Right ventricle myocardium inferior (tissue), 1 donor: ENCODE measurements at regions not wholly inside any gene's neighbourhood (a gene's known extent, or its start where the extent isn't known, plus 50 kb on each side); places are given as distances from the start of the nearest gene placed in this dataset.

Experiments
- ATAC-seq: fragments of 200-7000 bp; cut with Tn5 transposase; one replicate; pipeline ENCODE4 v1.9.1; 2020; ENCODE audit warnings: mild to moderate bottlenecking, moderate library complexity
- DNase-seq: peaks from one replicate; pipeline ENCODE4 v3.0.0; 2021; ENCODE audit errors: missing footprints
- intact Hi-C: fragments of 100-400 bp; cut with DNase I; formaldehyde crosslinking; loops from one replicate; pipeline ENCODE4 v1.11.0; 2022
- donor health status: DM: no; HTN: yes; CAD: no; lungs with severe emphysema.

- DNase-seq, result no peak
- no peak for ATAC-seq
- intact Hi-C loops, result no loop called here
Measured at GRCh38 chr3:72338942-72339669, 509.1 kb downstream of the SHQ1 start.

GRCh38 chr3:72338082-72338941, 509.9 kb downstream of the SHQ1 start:
- ATAC-seq (no peak), DNase-seq (no peak)
- intact Hi-C loops, result no loop called here

- ATAC-seq, result no peak
- intact Hi-C loops, result loop anchor here (2.0 kb wide), 1 partner anchor 63 kb away; no protein-coding TSS in a partner anchor
Measured at GRCh38 chr3:72337480-72337855, 510.8 kb downstream of the SHQ1 start.

GRCh38 chr3:72336821-72337479, 511.3 kb downstream of the SHQ1 start:
- intact Hi-C loops, result loop anchor here (2.0 kb wide), 1 partner anchor 62 kb away; no protein-coding TSS in a partner anchor
- ATAC-seq (peak; percentile 87), DNase-seq (peak; percentile 90)

More at GRCh38 chr3:72337480-72337855, 510.8 kb downstream of the SHQ1 start:
- DNase-seq, result no peak

- ATAC-seq, result no peak
- DNase-seq, result no peak
- intact Hi-C loops, result loop anchor here (2.0 kb wide), 1 partner anchor 61 kb away; no protein-coding TSS in a partner anchor
Measured at GRCh38 chr3:72336114-72336651, 512.1 kb downstream of the SHQ1 start.

GRCh38 chr3:72335458-72336095, 512.7 kb downstream of the SHQ1 start:
- ATAC-seq, result no peak
- intact Hi-C loops, result loop anchor here (2.0 kb wide), 1 partner anchor 61 kb away; no protein-coding TSS in a partner anchor
- DNase-seq, result no peak

GRCh38 chr3:72334681-72335457, 513.4 kb downstream of the SHQ1 start:
- intact Hi-C loops, result no loop called here

GRCh38 chr3:72332689-72333088, 515.6 kb downstream of the SHQ1 start:
- intact Hi-C loops, result no loop called here
- ATAC-seq (no peak), DNase-seq (no peak)

More at GRCh38 chr3:72334681-72335457, 513.4 kb downstream of the SHQ1 start:
- ATAC-seq (no peak), DNase-seq (no peak)

GRCh38 chr3:72332036-72332435, 516.2 kb downstream of the SHQ1 start:
- intact Hi-C loops, result no loop called here
- ATAC-seq, result no peak
- DNase-seq, result no peak

- intact Hi-C loops, result no loop called here
- ATAC-seq, result no peak
- no peak for DNase-seq
Measured at GRCh38 chr3:72331076-72331475, 517.2 kb downstream of the SHQ1 start.

GRCh38 chr3:72329354-72329753, 518.9 kb downstream of the SHQ1 start:
- intact Hi-C loops, result no loop called here
- ATAC-seq, result peak; percentile 53
- no peak for DNase-seq

- intact Hi-C loops, result no loop called here
- ATAC-seq (no peak), DNase-seq (no peak)
Measured at GRCh38 chr3:72328755-72329277, 519.4 kb downstream of the SHQ1 start.

- ATAC-seq (no peak), DNase-seq (no peak)
- intact Hi-C loops, result no loop called here
Measured at GRCh38 chr3:72327008-72327407, 521.2 kb downstream of the SHQ1 start.

GRCh38 chr3:72324253-72324811, 523.9 kb downstream of the SHQ1 start:
- no peak for ATAC-seq
- intact Hi-C loops, result no loop called here
- no peak for DNase-seq

- intact Hi-C loops, result no loop called here
- ATAC-seq (peak; percentile 7), DNase-seq (no peak)
Measured at GRCh38 chr3:72323773-72324172, 524.5 kb downstream of the SHQ1 start.

GRCh38 chr3:72322264-72322976, 525.8 kb downstream of the SHQ1 start:
- ATAC-seq (no peak), DNase-seq (no peak)
- intact Hi-C loops, result no loop called here

GRCh38 chr3:72320955-72321303, 527.3 kb downstream of the SHQ1 start:
- DNase-seq (no peak), ATAC-seq (peak; percentile 49)
- intact Hi-C loops, result no loop called here
